GM12878 (cell line): ENCODE measurements at regions not wholly inside any gene's neighbourhood (a gene's known extent, or its start where the extent isn't known, plus 50 kb on each side); places are given as distances from the start of the nearest gene placed in this dataset.

Experiments
- ATAC-seq: fragments of 200-7000 bp; cut with Tn5 transposase; 3 replicates; pipeline ENCODE4 v1.9.1; 2020; ENCODE audit warnings: mild to moderate bottlenecking, moderate library complexity
- BruUV-seq: library from RNA; stranded (reverse); fragments of 400-500 nt; replicated peaks from 2 replicates; lab custom pipeline; 2021; lab: Mats Ljungman, UMichigan
- CTCF ChIA-PET: fragments of 300-600 bp; sonication (Branson Sonifier 250); formaldehyde crosslinking; extraction: SDS; loops from one replicate; lab custom pipeline; 2021; ENCODE audit warnings: inconsistent platforms; lab: Yijun Ruan, JAX
- POLR2A ChIA-PET: fragments of 350-600 bp; formaldehyde crosslinking; extraction: SDS; loops from one replicate; lab custom pipeline; 2021; ENCODE audit warnings: inconsistent platforms; lab: Charles Lee
- RAD21 ChIA-PET: fragments of 300-600 bp; sonication (Branson Sonifier 250); formaldehyde crosslinking; loops from one replicate; lab custom pipeline; 2023; ENCODE audit warnings: antibody characterized with exemption; ENCODE audit not compliant: unreplicated experiment; lab: Charles Lee
- SMC1A ChIA-PET: fragments of 300-600 bp; sonication (Branson Sonifier 250); formaldehyde crosslinking; loops from one replicate; lab custom pipeline; 2023; ENCODE audit not compliant: unreplicated experiment, uncharacterized antibody; lab: Charles Lee
- DNase-seq: peaks from one replicate; pipeline ENCODE4 v3.0.0-alpha.2; 2011; ENCODE audit warnings: low read depth, low spot score
- FAIRE-seq: peaks from 3 replicates; lab custom pipeline; 2011; peaks lifted over from hg19 to GRCh38; lab: Jason Lieb, UNC
- H2AFZ ChIP-seq: 2 replicates; pipeline ENCODE4 v1.6.0; 2011; ENCODE audit warnings: low read depth, low read length, control low read depth; ENCODE audit not compliant: control insufficient read depth
- H3K27ac ChIP-seq: 2 replicates; pipeline ENCODE4 v1.5.1; 2011; ENCODE audit warnings: control low read depth; ENCODE audit not compliant: control insufficient read depth, insufficient read depth
- H3K27me3 ChIP-seq, 2 experiments: replicated peaks in 1 of 2; 2 replicates each; pipeline versions ENCODE4 v1.6.0 to v1.6.1; 2011; ENCODE audit warnings: low read length in 1 of 2; ENCODE audit not compliant: control insufficient read depth in 2 of 2, insufficient read depth in 2 of 2
- H3K36me3 ChIP-seq, 2 experiments: 2 replicates each; pipeline ENCODE4 v1.5.1; 2011; ENCODE audit warnings: low read length in 1 of 2; ENCODE audit not compliant: control insufficient read depth in 2 of 2, insufficient read depth in 2 of 2
- H3K4me1 ChIP-seq: 2 replicates; pipeline ENCODE4 v1.6.1; 2011; ENCODE audit warnings: mild to moderate bottlenecking, low read length, moderate library complexity, mixed read lengths; ENCODE audit not compliant: control insufficient read depth, insufficient read depth
- H3K4me2 ChIP-seq: 2 replicates; pipeline ENCODE4 v1.6.0; 2011; ENCODE audit warnings: control low read depth; ENCODE audit not compliant: control insufficient read depth, insufficient read depth
- H3K4me3 ChIP-seq: fragments of 200-600 bp; sonication (generic); 2 replicates; pipeline ENCODE4 v1.5.1; 2016
- H3K79me2 ChIP-seq: 2 replicates; pipeline ENCODE4 v1.6.0; 2011; ENCODE audit warnings: low read length; ENCODE audit not compliant: control insufficient read depth, insufficient read depth
- H3K9ac ChIP-seq: 2 replicates; pipeline ENCODE4 v1.8.0; 2011; ENCODE audit warnings: low read length, control low read depth, mixed read lengths; ENCODE audit not compliant: control insufficient read depth, insufficient read depth
- H3K9me3 ChIP-seq: replicated peaks from 3 replicates; pipeline ENCODE4 v1.5.1; 2011; ENCODE audit warnings: mild to moderate bottlenecking, low read length; ENCODE audit not compliant: control insufficient read depth, insufficient read depth
- H4K20me1 ChIP-seq: 2 replicates; pipeline ENCODE4 v1.6.0; 2011; ENCODE audit not compliant: control insufficient read depth, insufficient read depth
- ATF2 ChIP-seq: IDR thresholded peaks from 2 replicates; pipeline ENCODE4 v1.6.1; 2012; ENCODE audit warnings: low read length, inconsistent platforms
- ATF7 ChIP-seq: fragments of 450-650 bp; IDR thresholded peaks from 2 replicates; pipeline ENCODE4 v1.6.1; 2016; ENCODE audit warnings: low read depth, mild to moderate bottlenecking
- CBX3 ChIP-seq: fragments of 200-600 bp; sonication (generic); IDR thresholded peaks from 2 replicates; pipeline ENCODE4 v1.6.1; 2016; ENCODE audit warnings: low read depth, borderline replicate concordance
- CREB1 ChIP-seq: IDR thresholded peaks from 2 replicates; pipeline ENCODE4 v1.6.1; 2012; ENCODE audit warnings: low read depth, mild to moderate bottlenecking, inconsistent platforms
- CREM ChIP-seq: IDR thresholded peaks from 2 replicates; pipeline ENCODE4 v1.6.1; 2014; ENCODE audit warnings: antibody characterized with exemption, low read depth
- EP300 ChIP-seq, 2 experiments: fragments of 150-350 bp in 1 of 2; IDR thresholded peaks; 2 replicates each; pipeline ENCODE4 v1.6.1; 2011 to 2012; ENCODE audit warnings: low read depth in 2 of 2, low read length in 2 of 2, borderline replicate concordance in 1 of 2, improper control_type of control experiment in 1 of 2, inconsistent platforms in 1 of 2; ENCODE audit not compliant: control insufficient read depth in 1 of 2
- ESRRA ChIP-seq: IDR thresholded peaks from 2 replicates; pipeline ENCODE4 v1.6.1; 2012; ENCODE audit warnings: mild to moderate bottlenecking, low read length, improper control_type of control experiment
- ETV6 ChIP-seq, 2 experiments: fragments of 450-650 bp in 1 of 2; IDR thresholded peaks in 1 of 2; conservative IDR thresholded peaks in 1 of 2; 2 replicates each; pipeline ENCODE4 v1.6.1; 2014; ENCODE audit warnings: antibody characterized with exemption in 1 of 2, borderline replicate concordance in 1 of 2, low read depth in 1 of 2, mild to moderate bottlenecking in 1 of 2, moderate library complexity in 1 of 2
- EZH2 ChIP-seq: IDR thresholded peaks from 2 replicates; pipeline ENCODE4 v1.6.1; 2012; ENCODE audit warnings: low read depth, mild to moderate bottlenecking, control low read depth, inconsistent platforms, low read length, borderline replicate concordance; ENCODE audit not compliant: control insufficient read depth
- JUNB ChIP-seq: IDR thresholded peaks from 2 replicates; pipeline ENCODE4 v1.6.1; 2016; ENCODE audit warnings: antibody characterized with exemption, mild to moderate bottlenecking
- PAX8 ChIP-seq: fragments of 450-650 bp; IDR thresholded peaks from 2 replicates; pipeline ENCODE4 v1.6.1; 2017; ENCODE audit warnings: mild to moderate bottlenecking, moderate library complexity
- PKNOX1 ChIP-seq: fragments of 450-650 bp; IDR thresholded peaks from 2 replicates; pipeline ENCODE4 v1.6.1; 2016; ENCODE audit warnings: mild to moderate bottlenecking
- POLR2A ChIP-seq: IDR thresholded peaks from 2 replicates; pipeline ENCODE4 v1.6.1; 2011; ENCODE audit warnings: low read depth, mild to moderate bottlenecking, low read length
- RBBP5 ChIP-seq: fragments of 200-600 bp; sonication (generic); conservative IDR thresholded peaks from 2 replicates; pipeline ENCODE4 v1.6.1; 2016
- RCOR1 ChIP-seq: conservative IDR thresholded peaks from 2 replicates; pipeline ENCODE4 v1.6.1; 2012; ENCODE audit warnings: low read depth, low read length, improper control_type of control experiment
- RFX5 ChIP-seq: IDR thresholded peaks from 2 replicates; pipeline ENCODE4 v1.6.1; 2011; ENCODE audit warnings: low read depth, low read length, improper control_type of control experiment
- USF2 ChIP-seq: IDR thresholded peaks from 2 replicates; pipeline ENCODE4 v1.6.1; 2011; ENCODE audit warnings: low read depth, low read length, improper control_type of control experiment, borderline replicate concordance
- WRNIP1 ChIP-seq: IDR thresholded peaks from 2 replicates; pipeline ENCODE4 v1.6.1; 2011; ENCODE audit warnings: low read depth, low read length, improper control_type of control experiment, borderline replicate concordance
- YBX1 ChIP-seq: fragments of 450-650 bp; IDR thresholded peaks from 2 replicates; pipeline ENCODE4 v1.6.1; 2016; ENCODE audit warnings: antibody characterized with exemption
- WGBS: methylation state at CpG from one replicate; pipeline ENCODE4 v1.1.6; 2016; ENCODE audit warnings: low lambda C conversion rate; ENCODE audit not compliant: insufficient replicate concordance, insufficient coverage; ENCODE audit errors: missing lambda C conversion rate; 5-methylcytosine and 5-hydroxymethylcytosine counted together
- in situ Hi-C: fragments of 300-500 bp; cut with MboI; formaldehyde crosslinking; loops from 9 replicates; pipeline ENCODE4 v1.14.3; 2018; ENCODE audit warnings: mixed read lengths
- intact Hi-C: fragments of 100-400 bp; cut with micrococcal nuclease; formaldehyde crosslinking; loops from one replicate; pipeline ENCODE4 v1.14.2; 2022; ENCODE audit not compliant: unreplicated experiment

GRCh38 chr15:38662805-38663204 is 98.2 kb upstream of the RASGRP1 start:
- Histone ChIP-seq H3K4me2 (no peak overlapping the region), H3K9ac (no peak overlapping the region), H3K4me3 (no peak overlapping the region), H3K4me1 (peaks cover 6% of the 10 kb centered on the region), H3K27ac (no peak overlapping the region), H3K9me3 (no peaks in the 10 kb centered on the region), H3K36me3 (no peaks in the 10 kb centered on the region), H3K27me3 (no peaks in the 10 kb centered on the region), H4K20me1 (no peaks in the 10 kb centered on the region), H3K79me2 (no peaks in the 10 kb centered on the region), H2AFZ (peak overlapping the region; percentile 55; the same call in 1 of the 2 replicates)
- peak; percentile 41 for ATAC-seq
- in situ Hi-C loops, result no loop called here
- ChIA-PET POLR2A (interaction anchor here (0.6 to 20.1 kb wide), 14 partner anchors 10 to 548 kb away, joined by 3 to 367 read pairs (median 6); partner anchors contain the start of gene RASGRP1), SMC1A (interaction anchor here (0.8 to 47.0 kb wide), 10 partner anchors 11 to 222 kb away, joined by 3 to 1803 read pairs (median 11); no protein-coding TSS in a partner anchor), CTCF (interaction anchor here (0.7 to 9.4 kb wide), 14 partner anchors 10 to 223 kb away, joined by 3 to 75 read pairs (median 6); partner anchors contain the start of gene RASGRP1), RAD21 (interaction anchor here (0.6 to 22.5 kb wide), 10 partner anchors 7 to 104 kb away, joined by 3 to 737 read pairs (median 21); partner anchors contain the start of gene RASGRP1)
- intact Hi-C loops, result loop anchor here (1.0 kb wide), 1 partner anchor 8 kb away; no protein-coding TSS in a partner anchor
- no peak for DNase-seq
- no peak for TF ChIP-seq EP300 (IDR thresholded peaks at IDR 0.05; ENCODE audit: borderline replicate concordance in 1 of 2, control insufficient read depth in 1 of 2, low read depth in 2 of 2, low read length in 2 of 2)
- 0 out of 2 replicates have a peak, but pooled peaks have one; percentile 16 for TF ChIP-seq JUNB
- no peak for TF ChIP-seq ETV6 (conservative IDR thresholded peaks at IDR 0.05 in 1 of 2, IDR thresholded peaks at IDR 0.05 in 1 of 2; ENCODE audit: borderline replicate concordance in 1 of 2, low read depth in 1 of 2)
- TF ChIP-seq YBX1, result no peak
- TF ChIP-seq CBX3, result no peak
- no peak for TF ChIP-seq RBBP5
- TF ChIP-seq PKNOX1, result peak; percentile 59; the same call in 1 of the 2 replicates
- TF ChIP-seq ATF7, result peak; percentile 57; the same call in 1 of the 2 replicates
- no peak for TF ChIP-seq RCOR1
- peak; percentile 44; the same call in 1 of the 2 replicates for TF ChIP-seq CREB1
- no peak for TF ChIP-seq ESRRA
- TF ChIP-seq WRNIP1, result no peak
- peak; percentile 25; the same call in 1 of the 2 replicates for TF ChIP-seq CREM
- no peak for TF ChIP-seq POLR2A
- TF ChIP-seq EZH2, result no peak
- TF ChIP-seq ATF2, result peak; percentile 37; the same call in 1 of the 2 replicates
- TF ChIP-seq PAX8, result no peak
- TF ChIP-seq RFX5, result no peak
- no peak for TF ChIP-seq USF2
- FAIRE-seq, result no peak
- 46% methylated on average over 2 of the region's 2 CpGs for WGBS
- no TSS peak for BruUV-seq
